OCI-LY7 (cell line): ENCODE measurements at regions not wholly inside any gene's neighbourhood (a gene's known extent, or its start where the extent isn't known, plus 50 kb on each side); places are given as distances from the start of the nearest gene placed in this dataset.

Experiments used
- EZH2phosphoT487 ChIP-seq: fragments of 200-600 bp; sonication (generic); IDR thresholded peaks from 2 replicates; pipeline ENCODE4 v1.6.1; 2018; ENCODE audit warnings: low read depth, borderline replicate concordance, mild to moderate bottlenecking, mixed run types, antibody characterized with exemption, low read length, moderate library complexity, mixed read lengths
- TF ChIP-seq, protein P1 (sequence below): fragments of 200-600 bp; sonication (generic); conservative IDR thresholded peaks from 2 replicates; pipeline ENCODE4 v1.5.1; 2014; ENCODE audit warnings: mild to moderate bottlenecking, antibody characterized with exemption, low read length, moderate library complexity, mixed read lengths

DNA sequence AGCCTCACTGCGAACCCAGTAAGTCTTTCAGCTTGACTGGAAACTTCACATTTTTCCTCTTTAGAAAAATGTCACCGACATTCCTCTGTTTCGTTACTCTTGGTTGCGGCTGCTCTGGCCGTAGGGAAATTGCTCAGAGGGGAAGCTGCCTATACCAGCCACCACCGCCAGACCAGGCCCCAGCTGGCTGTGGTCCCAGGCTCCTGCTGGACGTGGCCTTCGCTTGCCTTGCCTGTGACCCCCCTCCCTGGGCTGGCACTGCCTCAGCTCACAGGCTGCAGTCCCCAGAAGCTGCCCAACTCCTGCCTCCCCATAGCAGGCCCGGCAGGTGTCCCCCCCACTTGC lies 197.8 kb downstream of the MN1 start:
- TF ChIP-seq, protein P1, sequence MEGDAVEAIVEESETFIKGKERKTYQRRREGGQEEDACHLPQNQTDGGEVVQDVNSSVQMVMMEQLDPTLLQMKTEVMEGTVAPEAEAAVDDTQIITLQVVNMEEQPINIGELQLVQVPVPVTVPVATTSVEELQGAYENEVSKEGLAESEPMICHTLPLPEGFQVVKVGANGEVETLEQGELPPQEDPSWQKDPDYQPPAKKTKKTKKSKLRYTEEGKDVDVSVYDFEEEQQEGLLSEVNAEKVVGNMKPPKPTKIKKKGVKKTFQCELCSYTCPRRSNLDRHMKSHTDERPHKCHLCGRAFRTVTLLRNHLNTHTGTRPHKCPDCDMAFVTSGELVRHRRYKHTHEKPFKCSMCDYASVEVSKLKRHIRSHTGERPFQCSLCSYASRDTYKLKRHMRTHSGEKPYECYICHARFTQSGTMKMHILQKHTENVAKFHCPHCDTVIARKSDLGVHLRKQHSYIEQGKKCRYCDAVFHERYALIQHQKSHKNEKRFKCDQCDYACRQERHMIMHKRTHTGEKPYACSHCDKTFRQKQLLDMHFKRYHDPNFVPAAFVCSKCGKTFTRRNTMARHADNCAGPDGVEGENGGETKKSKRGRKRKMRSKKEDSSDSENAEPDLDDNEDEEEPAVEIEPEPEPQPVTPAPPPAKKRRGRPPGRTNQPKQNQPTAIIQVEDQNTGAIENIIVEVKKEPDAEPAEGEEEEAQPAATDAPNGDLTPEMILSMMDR: no peak
- no peak for TF ChIP-seq EZH2phosphoT487
